ENCODE measurements at regions not wholly inside any gene's neighbourhood (a gene's known extent, or its start where the extent isn't known, plus 50 kb on each side); places are given as distances from the start of the nearest gene placed in this dataset.

DNA sequence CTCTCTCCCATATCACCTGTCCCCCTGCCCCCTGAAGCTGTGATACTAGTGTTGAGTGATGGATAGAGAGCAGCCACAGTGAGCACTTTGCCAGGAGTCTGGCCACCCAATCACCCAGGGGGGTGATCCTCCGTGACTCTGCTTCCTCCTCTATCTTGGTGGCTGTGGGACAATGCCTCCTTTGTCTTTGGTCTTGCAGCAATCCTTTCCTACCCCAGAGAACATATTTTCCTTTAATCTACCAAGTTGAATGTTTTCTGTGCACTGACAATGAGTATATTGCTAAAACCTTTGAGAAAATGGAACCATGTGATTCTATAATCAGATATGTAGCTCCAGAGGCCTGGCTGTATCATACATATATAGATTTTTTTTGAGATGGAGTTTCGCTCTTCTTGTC is 58.1 kb upstream of the HEPHL1 start:
- no peak for DNase-seq (ENCODE audit: low read depth)

DNA sequence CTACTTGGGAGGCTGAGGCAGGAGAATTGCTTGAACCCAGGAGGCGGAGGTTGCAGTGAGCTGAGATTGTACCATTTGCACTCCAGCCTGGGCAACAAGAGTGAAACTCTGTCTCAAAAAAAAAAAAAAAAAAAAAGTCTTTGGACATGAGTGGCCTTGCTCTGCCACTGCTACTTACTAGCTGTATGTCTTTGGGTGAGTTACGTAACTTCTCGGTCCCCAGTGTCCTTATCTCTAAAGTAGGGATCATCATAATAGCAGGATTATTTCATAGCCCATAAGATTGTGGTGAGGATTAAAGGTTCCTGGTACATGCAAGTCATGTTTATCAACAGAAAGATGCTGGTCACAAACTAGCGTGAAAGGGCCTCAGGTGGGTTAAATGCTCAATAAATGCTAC is 53.9 kb upstream of the HEPHL1 start:
- DNase-seq (ENCODE audit: low read depth) = no peak

GRCh38 chr11:93967944-93968343 is 53.2 kb upstream of the HEPHL1 start:
- no peak for DNase-seq (ENCODE audit: low read depth)

- DNase-seq (ENCODE audit: low read depth) = no peak
These were observed 50.9 kb upstream of the HEPHL1 start for GRCh38 chr11:93969925-93970922.
